Inflammatory macrophage (primary cell): ENCODE measurements at regions not wholly inside any gene's neighbourhood (a gene's known extent, or its start where the extent isn't known, plus 50 kb on each side); places are given as distances from the start of the nearest gene placed in this dataset.
"Not testable (repeated sequence)": the region's sequence is repeated elsewhere in the genome, so short reads cannot be mapped to it uniquely, and the experiment has no call there.

Experiments used
- DNase-seq, 2 donors: peaks; one replicate each; pipeline ENCODE4 v3.0.0-alpha.2; 2020 to 2022

- DNase-seq, result no peak
Measured at GRCh38 chr3:163368168-163368567, 1710.1 kb downstream of the SI start.

GRCh38 chr3:163364717-163365116, 1713.6 kb downstream of the SI start:
- no peak for DNase-seq

DNA sequence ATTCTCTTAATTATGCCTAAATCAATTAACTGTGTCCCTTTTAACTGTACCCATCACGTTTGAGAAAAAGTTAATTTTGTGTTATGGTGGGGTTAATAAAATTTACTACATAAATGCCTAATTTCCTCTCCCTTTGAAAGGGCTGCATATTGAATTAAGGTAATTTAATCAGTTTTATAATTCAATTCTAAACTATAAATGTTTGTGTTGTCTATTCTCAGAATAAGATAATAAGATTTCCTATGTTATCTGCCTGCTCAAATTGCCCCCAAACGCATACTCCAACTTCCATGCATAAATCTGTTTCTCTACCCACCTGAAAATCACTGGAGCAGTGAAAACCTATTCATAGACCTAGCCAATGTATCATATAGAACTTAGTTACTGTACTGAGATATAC, 1716.1 kb downstream of the SI start:
- no peak for DNase-seq

GRCh38 chr3:163361357-163361878, 1716.9 kb downstream of the SI start:
- DNase-seq, result not testable (repeated sequence)

DNA sequence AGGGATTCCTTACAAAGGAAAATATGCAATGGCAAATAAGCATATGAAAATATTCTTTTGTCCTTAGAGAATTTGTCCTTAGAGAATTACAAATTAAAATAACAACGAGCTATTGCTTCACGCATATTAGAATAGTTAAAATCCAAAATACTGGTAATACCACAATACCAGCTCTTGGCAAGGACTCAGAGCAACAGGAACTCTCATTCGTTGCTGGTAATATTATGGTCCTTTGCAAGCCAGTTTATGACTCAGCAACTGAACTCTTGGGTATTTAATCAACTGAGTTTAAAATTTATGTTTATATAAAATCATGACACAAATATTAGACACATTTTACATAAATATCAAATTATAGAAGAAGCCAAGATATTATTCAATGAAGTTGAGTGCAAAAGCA, 1730.4 kb downstream of the SI start:
- no peak for DNase-seq

GRCh38 chr3:163335429-163335828, 1742.9 kb downstream of the SI start:
- no peak for DNase-seq

GRCh38 chr3:163328680-163329079, 1749.6 kb downstream of the SI start:
- no peak for DNase-seq

GRCh38 chr3:163327086-163327485, 1751.2 kb downstream of the SI start:
- no peak for DNase-seq

DNA sequence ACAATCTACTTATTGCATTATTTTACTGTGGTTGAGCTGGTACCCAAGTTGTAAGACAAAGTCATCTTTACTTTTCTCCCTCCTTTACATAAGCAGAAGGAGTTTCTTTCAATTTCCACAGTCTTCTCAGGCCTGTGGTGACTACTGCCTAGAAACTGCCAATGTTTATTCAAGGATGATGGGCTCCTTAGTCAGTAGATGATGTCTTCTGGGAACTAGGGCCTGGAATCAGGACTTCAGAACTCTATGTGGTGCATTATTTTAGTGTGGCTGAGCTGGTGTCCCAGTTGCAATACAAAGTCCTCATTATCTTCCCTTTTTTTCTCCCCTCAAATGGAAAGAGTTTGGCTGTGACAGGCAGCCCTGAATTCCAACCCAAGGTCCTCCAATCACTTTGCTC, 1762.5 kb downstream of the SI start:
- no peak for DNase-seq

- no peak for DNase-seq
Measured at GRCh38 chr3:163306405-163306804, 1771.9 kb downstream of the SI start.

GRCh38 chr3:163273694-163274093, 1777.1 kb downstream of the OTOL1 start:
- no peak for DNase-seq

DNA sequence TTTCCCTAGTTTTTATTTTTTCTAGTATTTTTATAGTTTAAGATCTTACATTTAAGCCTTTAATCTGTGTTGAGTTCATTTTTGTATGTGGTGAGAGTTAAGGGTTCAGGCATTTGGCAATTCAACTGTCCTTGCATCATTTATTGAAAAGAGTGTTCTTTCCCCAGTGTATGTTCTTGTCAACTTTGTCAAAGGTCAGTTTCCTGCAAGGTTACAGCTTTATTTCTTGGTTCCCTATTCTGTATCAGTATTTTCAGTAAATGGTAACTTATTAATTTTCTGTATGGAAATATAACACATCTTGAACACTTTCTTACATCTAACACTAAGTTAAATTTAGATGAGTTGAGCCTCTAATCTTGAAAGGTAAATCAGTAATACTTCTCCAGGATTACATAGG, 1770.1 kb downstream of the OTOL1 start:
- DNase-seq, result no peak

DNA sequence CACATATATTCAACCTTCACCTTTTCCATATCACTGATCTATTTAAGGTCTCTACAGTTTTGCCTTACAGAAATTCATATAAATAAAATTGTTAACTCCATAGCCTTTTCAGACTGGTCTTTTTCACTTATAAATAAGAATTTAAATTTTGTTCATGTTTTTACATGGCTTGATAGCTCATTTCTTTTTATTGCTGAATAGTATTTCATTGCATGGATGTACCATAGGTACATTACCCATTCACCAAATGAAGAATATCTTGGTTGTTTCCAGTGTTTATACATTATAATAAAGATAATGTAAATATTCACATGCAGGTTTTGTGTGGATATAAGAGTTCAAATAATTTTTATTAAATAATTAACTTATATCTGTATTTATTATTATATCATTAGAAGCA, 1765.0 kb downstream of the OTOL1 start:
- no peak for DNase-seq

GRCh38 chr3:163261056-163261455, 1764.4 kb downstream of the OTOL1 start:
- no peak for DNase-seq

- no peak for DNase-seq
Measured at GRCh38 chr3:163218336-163218735, 1721.7 kb downstream of the OTOL1 start.

DNA sequence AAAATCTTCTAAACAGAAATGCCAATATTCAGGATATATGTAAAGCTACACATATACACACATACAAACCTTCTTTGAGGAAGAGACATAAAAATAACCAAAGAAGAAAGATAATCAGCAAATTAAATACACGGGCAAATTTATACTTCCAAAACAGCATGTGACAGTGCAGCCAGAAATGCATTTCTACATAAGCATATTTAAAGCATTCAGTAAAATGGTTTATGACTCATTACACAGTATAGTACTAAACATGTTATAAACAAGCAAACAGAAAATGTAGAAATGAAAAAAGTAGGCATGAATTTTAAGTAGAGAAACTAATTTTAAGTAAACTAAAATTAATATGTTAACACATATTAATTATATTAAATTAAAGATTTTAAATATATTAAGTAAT, 1717.2 kb downstream of the OTOL1 start:
- DNase-seq, result no peak

DNA sequence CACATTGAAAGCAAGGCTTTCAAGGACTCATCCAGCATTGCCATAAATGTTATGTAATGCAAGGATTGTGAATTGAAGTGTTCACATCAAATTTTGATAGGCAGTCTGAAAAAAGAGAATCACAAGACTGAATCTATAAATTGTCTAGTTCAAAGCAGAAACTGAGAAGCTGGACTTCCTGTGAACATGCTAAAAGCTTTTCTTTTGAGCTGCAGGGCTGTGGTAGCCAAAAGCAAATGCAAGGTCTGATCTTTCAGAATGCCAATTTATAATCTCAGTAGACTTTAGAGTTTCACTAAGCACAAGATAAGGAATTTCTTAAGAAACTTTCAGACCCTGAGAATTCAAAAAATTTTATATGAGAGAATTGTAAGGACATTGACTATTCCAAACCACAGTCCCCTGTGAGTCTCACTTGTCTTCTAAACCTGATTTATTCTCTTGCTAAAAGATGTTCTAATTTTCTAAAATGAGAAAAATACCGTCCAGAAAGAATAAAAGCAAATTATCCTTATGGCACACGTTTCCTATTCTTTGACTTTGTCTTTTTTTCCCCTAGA, 1700.3 kb downstream of the OTOL1 start:
- no peak for DNase-seq

DNA sequence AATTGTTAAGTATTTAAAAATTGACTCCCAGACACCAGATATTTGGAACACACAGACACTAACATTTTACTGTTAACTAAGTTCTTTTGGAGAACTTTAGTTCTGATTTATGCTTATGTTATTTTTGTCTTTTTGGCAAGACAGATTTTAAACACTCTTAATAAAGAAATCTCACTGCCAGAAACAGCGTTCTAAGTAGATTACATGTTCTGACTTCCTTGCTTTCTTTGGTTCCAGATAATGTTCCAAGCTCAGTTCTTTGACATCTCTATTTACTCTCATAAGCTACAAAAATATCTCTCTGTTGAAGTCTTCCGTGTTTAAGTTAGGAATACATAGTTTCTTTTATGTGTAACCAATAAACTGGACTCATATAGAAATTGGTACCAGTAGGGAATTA, 1699.6 kb downstream of the OTOL1 start:
- DNase-seq, result no peak

- DNase-seq, result no peak
Measured at GRCh38 chr3:163185721-163186350, 1689.2 kb downstream of the OTOL1 start.

- no peak for DNase-seq
Measured at GRCh38 chr3:163175970-163176369, 1679.4 kb downstream of the OTOL1 start.

- not testable (repeated sequence) for DNase-seq
Measured at GRCh38 chr3:163172513-163172912, 1675.9 kb downstream of the OTOL1 start.

GRCh38 chr3:163166197-163166596, 1669.6 kb downstream of the OTOL1 start:
- DNase-seq, result no peak

GRCh38 chr3:163159306-163159705, 1662.7 kb downstream of the OTOL1 start:
- no peak for DNase-seq

- DNase-seq, result no peak
Measured at GRCh38 chr3:163139600-163139999, 1643.0 kb downstream of the OTOL1 start.

GRCh38 chr3:163138258-163138657, 1641.7 kb downstream of the OTOL1 start:
- DNase-seq, result no peak
